ENCODE measurements at regions not wholly inside any gene's neighbourhood (a gene's known extent, or its start where the extent isn't known, plus 50 kb on each side); places are given as distances from the start of the nearest gene placed in this dataset.

DNA sequence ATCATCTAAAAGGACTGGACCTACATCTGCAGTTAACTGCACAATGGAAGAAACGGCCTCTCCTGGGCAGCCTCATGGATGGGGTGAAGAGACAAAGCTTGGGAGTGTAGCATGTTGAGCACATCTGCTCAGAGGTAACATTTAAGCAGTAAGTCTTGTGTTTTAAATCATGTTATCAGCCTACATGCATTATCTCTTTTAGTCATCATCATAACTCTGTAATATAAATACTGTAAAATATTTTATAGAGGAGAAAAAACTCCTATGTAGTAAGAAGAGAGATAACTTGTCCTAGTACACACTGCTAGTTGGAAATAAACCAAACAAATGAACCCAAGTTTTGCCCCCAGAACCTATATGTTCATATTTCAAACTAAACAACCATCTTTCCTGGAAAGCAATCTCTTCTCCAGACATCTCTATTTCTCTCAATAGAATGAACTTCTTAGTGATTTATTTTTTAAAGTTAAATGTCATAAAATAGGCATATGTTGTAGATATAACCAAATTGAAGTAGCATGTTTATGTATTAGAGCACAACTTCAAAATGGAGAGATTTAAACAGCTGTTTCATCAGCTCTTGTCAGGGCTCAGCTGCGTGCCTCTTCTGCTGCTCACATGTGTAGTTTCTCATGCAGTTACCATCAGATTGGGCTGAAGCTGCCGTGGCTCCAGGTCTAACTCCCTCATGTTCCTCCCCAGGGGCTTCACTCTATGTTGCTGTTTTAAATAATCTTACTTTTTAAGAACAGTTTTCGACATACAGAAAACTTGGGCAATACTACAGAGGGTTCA, 581.8 kb upstream of the ZFP42 start:
- H3K4me1 Mint-ChIP-seq (ENCODE audit: low read depth): no peaks in the 10 kb centered on the region
- ATAC-seq (ENCODE audit: poor library complexity): no peak
- no peaks in the 10 kb centered on the region for H3K9me3 ChIP-seq (ENCODE audit: control insufficient read depth in 1 of 2, insufficient read depth in 1 of 2, low read length in 2 of 2)
- no peaks in the 10 kb centered on the region for H3K36me3 ChIP-seq (ENCODE audit: insufficient read depth, low read length)
- no peaks in the 10 kb centered on the region for H3K27me3 ChIP-seq (ENCODE audit: control insufficient read depth in 1 of 2, insufficient read depth in 2 of 2, low read length in 2 of 2)
- CTCF ChIA-PET: no interaction called here
- H3K27ac ChIP-seq (ENCODE audit: low read depth in 1 of 2, low read length in 2 of 2): no peak overlapping the region
- TF ChIP-seq CTCF (IDR thresholded peaks at IDR 0.05): no peak
- no peaks in the 10 kb centered on the region for H3K4me1 ChIP-seq (ENCODE audit: insufficient read depth, low read length)
- intact Hi-C loops (cut with DNase I, micrococcal nuclease): no loop called here
- H3K27ac Mint-ChIP-seq: no peak overlapping the region
- H3K4me3 Mint-ChIP-seq: no peak overlapping the region
- POLR2A ChIA-PET: no interaction called here
- peaks cover 5% of the 10 kb centered on the region for H3K9me3 Mint-ChIP-seq
- H3K27me3 Mint-ChIP-seq: no peaks in the 10 kb centered on the region
- DNase-seq: no peak
- no peaks in the 10 kb centered on the region for H3K36me3 Mint-ChIP-seq (ENCODE audit: low read depth)
- H3K4me3 ChIP-seq (ENCODE audit: low read length): no peak overlapping the region

DNA sequence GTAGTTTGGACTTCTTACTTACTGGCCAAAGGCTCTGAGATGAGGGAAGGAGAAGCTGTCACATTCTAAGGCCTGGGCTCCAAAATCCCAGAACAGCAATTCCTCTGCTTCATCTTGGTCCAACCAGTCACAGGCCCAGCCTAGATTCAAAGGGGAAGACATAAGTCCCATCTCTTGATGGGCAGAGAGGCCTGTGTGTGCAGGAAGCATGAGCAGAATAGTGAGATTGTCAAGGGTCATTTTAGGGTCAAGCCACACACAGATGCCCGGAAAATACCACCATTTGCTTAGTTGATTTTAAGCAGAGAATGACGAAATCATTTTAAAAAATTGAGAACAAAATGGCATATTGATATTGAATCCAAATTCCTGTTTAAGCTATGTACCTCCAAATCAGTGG, 580.9 kb upstream of the ZFP42 start:
- H3K36me3 ChIP-seq (ENCODE audit: insufficient read depth, low read length): no peaks in the 10 kb centered on the region
- Mint-ChIP-seq H3K27ac (no peak overlapping the region), H3K27me3 (no peaks in the 10 kb centered on the region), H3K4me1 (ENCODE audit: low read depth) (no peaks in the 10 kb centered on the region), H3K36me3 (ENCODE audit: low read depth) (no peaks in the 10 kb centered on the region), H3K4me3 (no peak overlapping the region), H3K9me3 (peaks cover 5% of the 10 kb centered on the region)
- no peak for ATAC-seq (ENCODE audit: poor library complexity)
- TF ChIP-seq CTCF (IDR thresholded peaks at IDR 0.05): no peak
- no peaks in the 10 kb centered on the region for H3K9me3 ChIP-seq (ENCODE audit: control insufficient read depth in 1 of 2, insufficient read depth in 1 of 2, low read length in 2 of 2)
- CTCF ChIA-PET: no interaction called here
- intact Hi-C loops (cut with DNase I, micrococcal nuclease): no loop called here
- no peaks in the 10 kb centered on the region for H3K4me1 ChIP-seq (ENCODE audit: insufficient read depth, low read length)
- no peaks in the 10 kb centered on the region for H3K27me3 ChIP-seq (ENCODE audit: control insufficient read depth in 1 of 2, insufficient read depth in 2 of 2, low read length in 2 of 2)
- H3K27ac ChIP-seq (ENCODE audit: low read depth in 1 of 2, low read length in 2 of 2): no peak overlapping the region
- no peak for DNase-seq
- H3K4me3 ChIP-seq (ENCODE audit: low read length): no peak overlapping the region
- POLR2A ChIA-PET: no interaction called here

GRCh38 chr4:187415231-187415630, 580.3 kb upstream of the ZFP42 start:
- Histone ChIP-seq H3K9me3 (ENCODE audit: control insufficient read depth in 1 of 2, insufficient read depth in 1 of 2, low read length in 2 of 2) (no peaks in the 10 kb centered on the region), H3K27me3 (ENCODE audit: control insufficient read depth in 1 of 2, insufficient read depth in 2 of 2, low read length in 2 of 2) (no peaks in the 10 kb centered on the region), H3K4me3 (ENCODE audit: low read length) (no peak overlapping the region), H3K36me3 (ENCODE audit: insufficient read depth, low read length) (no peaks in the 10 kb centered on the region), H3K4me1 (ENCODE audit: insufficient read depth, low read length) (no peaks in the 10 kb centered on the region), H3K27ac (ENCODE audit: low read depth in 1 of 2, low read length in 2 of 2) (no peak overlapping the region)
- Mint-ChIP-seq H3K27ac (no peak overlapping the region), H3K36me3 (ENCODE audit: low read depth) (no peaks in the 10 kb centered on the region), H3K4me3 (no peak overlapping the region), H3K27me3 (no peaks in the 10 kb centered on the region), H3K9me3 (peaks cover 5% of the 10 kb centered on the region), H3K4me1 (ENCODE audit: low read depth) (no peaks in the 10 kb centered on the region)
- DNase-seq: no peak
- ChIA-PET CTCF (no interaction called here), POLR2A (no interaction called here)
- TF ChIP-seq CTCF (IDR thresholded peaks at IDR 0.05): no peak
- intact Hi-C loops (cut with DNase I, micrococcal nuclease): no loop called here
- no peak for ATAC-seq (ENCODE audit: poor library complexity)
